Esophagus squamous epithelium (tissue), 4 donors: ENCODE measurements at regions not wholly inside any gene's neighbourhood (a gene's known extent, or its start where the extent isn't known, plus 50 kb on each side); places are given as distances from the start of the nearest gene placed in this dataset.

Experiments used
- CTCF ChIP-seq, 6 experiments: fragments of 450-650 bp in 4 of 6; fragments of 200-600 bp in 2 of 6; sonication (generic) in 2 of 6; IDR thresholded peaks; one replicate each; pipeline ENCODE4 v1.5.1; 2016 to 2019; ENCODE audit warnings: antibody characterized with exemption in 6 of 6, mild to moderate bottlenecking in 4 of 6, moderate library complexity in 4 of 6
- POLR2A ChIP-seq, 4 donors: fragments of 450-650 bp; IDR thresholded peaks; one replicate each; pipeline ENCODE4 v1.6.1; 2017; ENCODE audit warnings: antibody characterized with exemption in 4 of 4, mild to moderate bottlenecking in 4 of 4, moderate library complexity in 3 of 4

- TF ChIP-seq POLR2A (IDR thresholded peaks at IDR 0.05), result no peak
- TF ChIP-seq CTCF (IDR thresholded peaks at IDR 0.05), result no peak
These were observed 75.2 kb upstream of the CDH4 start for GRCh38 chr20:61176874-61177273.
